ENCODE measurements at regions not wholly inside any gene's neighbourhood (a gene's known extent, or its start where the extent isn't known, plus 50 kb on each side); places are given as distances from the start of the nearest gene placed in this dataset.

- no peak for DNase-seq (ENCODE audit: low spot score)
- Mint-ChIP-seq H3K36me3 (no peaks in the 10 kb centered on the region), H3K4me3 (no peak overlapping the region), H3K27me3 (ENCODE audit: insufficient read depth, low read depth) (no peaks in the 10 kb centered on the region), H3K27ac (no peak overlapping the region), H3K9me3 (no peaks in the 10 kb centered on the region), H3K4me1 (no peaks in the 10 kb centered on the region)
- no peaks in the 10 kb centered on the region for H3K9me3 ChIP-seq (ENCODE audit: low read depth)
- no peaks in the 10 kb centered on the region for H3K36me3 ChIP-seq
- H3K79me2 ChIP-seq (ENCODE audit: low read depth), result no peaks in the 10 kb centered on the region
- H3F3A ChIP-seq (ENCODE audit: low read depth), result no peaks in the 10 kb centered on the region
- H3K4me2 ChIP-seq, result no peak overlapping the region
- H2AFZ ChIP-seq (replicated peaks), result no peak overlapping the region
- H3K27ac ChIP-seq, result no peak overlapping the region
- TF ChIP-seq EZH2phosphoT487 (IDR thresholded peaks at IDR 0.05) (no peak), CTCF (IDR thresholded peaks at IDR 0.05) (no peak), EZH2 (IDR thresholded peaks at IDR 0.05) (no peak)
- H3K4me1 ChIP-seq, result no peaks in the 10 kb centered on the region
- H3K4me3 ChIP-seq, result no peak overlapping the region
- no peak overlapping the region for H3K9ac ChIP-seq
- H3K27me3 ChIP-seq, result no peaks in the 10 kb centered on the region
- no peaks in the 10 kb centered on the region for H4K20me1 ChIP-seq (ENCODE audit: low read depth)
Measured at GRCh38 chr4:34824515-34824914, 1419.8 kb downstream of the ARAP2 start.

- no peak for DNase-seq (ENCODE audit: low spot score)
- no peak overlapping the region for H3K9ac ChIP-seq
- no peaks in the 10 kb centered on the region for H3K4me1 Mint-ChIP-seq
- no peak overlapping the region for H3K4me3 ChIP-seq
- H3K27ac ChIP-seq, result no peak overlapping the region
- H3K4me1 ChIP-seq, result no peaks in the 10 kb centered on the region
- H4K20me1 ChIP-seq (ENCODE audit: low read depth), result no peaks in the 10 kb centered on the region
- H3K9me3 Mint-ChIP-seq, result no peaks in the 10 kb centered on the region
- H3K27ac Mint-ChIP-seq, result no peak overlapping the region
- no peak overlapping the region for H2AFZ ChIP-seq (replicated peaks)
- no peaks in the 10 kb centered on the region for H3K27me3 ChIP-seq
- no peaks in the 10 kb centered on the region for H3K79me2 ChIP-seq (ENCODE audit: low read depth)
- H3K4me3 Mint-ChIP-seq, result no peak overlapping the region
- no peaks in the 10 kb centered on the region for H3K27me3 Mint-ChIP-seq (ENCODE audit: insufficient read depth, low read depth)
- no peaks in the 10 kb centered on the region for H3K9me3 ChIP-seq (ENCODE audit: low read depth)
- no peaks in the 10 kb centered on the region for H3K36me3 ChIP-seq
- TF ChIP-seq EZH2phosphoT487 (IDR thresholded peaks at IDR 0.05) (no peak), EZH2 (IDR thresholded peaks at IDR 0.05) (no peak), CTCF (IDR thresholded peaks at IDR 0.05) (no peak)
- H3K4me2 ChIP-seq, result no peak overlapping the region
- no peaks in the 10 kb centered on the region for H3K36me3 Mint-ChIP-seq
- no peaks in the 10 kb centered on the region for H3F3A ChIP-seq (ENCODE audit: low read depth)
Measured at GRCh38 chr4:34826660-34827059, 1417.7 kb downstream of the ARAP2 start.

- DNase-seq (ENCODE audit: low spot score), result no peak
- H3K4me3 Mint-ChIP-seq, result no peak overlapping the region
- H3K9ac ChIP-seq, result no peak overlapping the region
Measured at GRCh38 chr4:34845926-34846325, 1398.4 kb downstream of the ARAP2 start.

More at GRCh38 chr4:34845926-34846325, 1398.4 kb downstream of the ARAP2 start:
- H3K4me3 ChIP-seq, result no peak overlapping the region
- no peak overlapping the region for H2AFZ ChIP-seq (replicated peaks)
- H3K4me2 ChIP-seq, result no peak overlapping the region
- no peaks in the 10 kb centered on the region for H4K20me1 ChIP-seq (ENCODE audit: low read depth)
- H3K79me2 ChIP-seq (ENCODE audit: low read depth), result no peaks in the 10 kb centered on the region
- Mint-ChIP-seq H3K36me3 (no peaks in the 10 kb centered on the region), H3K27ac (no peak overlapping the region), H3K9me3 (no peaks in the 10 kb centered on the region), H3K27me3 (ENCODE audit: insufficient read depth, low read depth) (no peaks in the 10 kb centered on the region), H3K4me1 (no peaks in the 10 kb centered on the region)
- H3K4me1 ChIP-seq, result no peaks in the 10 kb centered on the region
- H3K27ac ChIP-seq, result no peak overlapping the region
- H3K36me3 ChIP-seq, result no peaks in the 10 kb centered on the region
- TF ChIP-seq CTCF (IDR thresholded peaks at IDR 0.05) (no peak), EZH2 (IDR thresholded peaks at IDR 0.05) (no peak), EZH2phosphoT487 (IDR thresholded peaks at IDR 0.05) (no peak)
- no peaks in the 10 kb centered on the region for H3K9me3 ChIP-seq (ENCODE audit: low read depth)
- no peaks in the 10 kb centered on the region for H3K27me3 ChIP-seq
- H3F3A ChIP-seq (ENCODE audit: low read depth), result no peaks in the 10 kb centered on the region

Data from neural progenitor cell (in vitro differentiated cells).